GM12872 (cell line): ENCODE measurements at regions not wholly inside any gene's neighbourhood (a gene's known extent, or its start where the extent isn't known, plus 50 kb on each side); places are given as distances from the start of the nearest gene placed in this dataset.

ENCODE experiments used
- CTCF ChIP-seq: IDR thresholded peaks from 3 replicates; pipeline ENCODE4 v1.5.1; 2011; ENCODE audit warnings: low read depth, mild to moderate bottlenecking, low read length, moderate library complexity; ENCODE audit not compliant: insufficient read depth

DNA sequence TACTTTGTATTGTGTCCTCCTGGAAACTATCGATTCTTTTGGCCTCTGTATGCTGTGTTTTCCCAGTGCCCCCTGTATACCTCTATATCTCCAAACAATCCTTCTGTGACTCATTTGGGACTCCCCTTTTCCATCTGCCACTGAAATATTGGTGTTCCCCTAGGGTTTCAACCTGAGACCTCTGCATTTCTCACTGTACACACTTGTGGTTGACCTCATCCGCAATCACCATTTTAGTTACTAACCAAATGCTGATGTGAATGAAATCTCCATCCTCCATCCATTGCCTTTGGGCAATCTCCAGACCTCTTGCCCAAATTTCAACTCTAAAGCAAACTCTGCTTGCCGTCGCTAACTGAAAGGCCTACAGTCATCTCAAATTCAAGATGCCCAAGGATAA lies 190.6 kb upstream of the PLET1 start:
- TF ChIP-seq CTCF = no peak

DNA sequence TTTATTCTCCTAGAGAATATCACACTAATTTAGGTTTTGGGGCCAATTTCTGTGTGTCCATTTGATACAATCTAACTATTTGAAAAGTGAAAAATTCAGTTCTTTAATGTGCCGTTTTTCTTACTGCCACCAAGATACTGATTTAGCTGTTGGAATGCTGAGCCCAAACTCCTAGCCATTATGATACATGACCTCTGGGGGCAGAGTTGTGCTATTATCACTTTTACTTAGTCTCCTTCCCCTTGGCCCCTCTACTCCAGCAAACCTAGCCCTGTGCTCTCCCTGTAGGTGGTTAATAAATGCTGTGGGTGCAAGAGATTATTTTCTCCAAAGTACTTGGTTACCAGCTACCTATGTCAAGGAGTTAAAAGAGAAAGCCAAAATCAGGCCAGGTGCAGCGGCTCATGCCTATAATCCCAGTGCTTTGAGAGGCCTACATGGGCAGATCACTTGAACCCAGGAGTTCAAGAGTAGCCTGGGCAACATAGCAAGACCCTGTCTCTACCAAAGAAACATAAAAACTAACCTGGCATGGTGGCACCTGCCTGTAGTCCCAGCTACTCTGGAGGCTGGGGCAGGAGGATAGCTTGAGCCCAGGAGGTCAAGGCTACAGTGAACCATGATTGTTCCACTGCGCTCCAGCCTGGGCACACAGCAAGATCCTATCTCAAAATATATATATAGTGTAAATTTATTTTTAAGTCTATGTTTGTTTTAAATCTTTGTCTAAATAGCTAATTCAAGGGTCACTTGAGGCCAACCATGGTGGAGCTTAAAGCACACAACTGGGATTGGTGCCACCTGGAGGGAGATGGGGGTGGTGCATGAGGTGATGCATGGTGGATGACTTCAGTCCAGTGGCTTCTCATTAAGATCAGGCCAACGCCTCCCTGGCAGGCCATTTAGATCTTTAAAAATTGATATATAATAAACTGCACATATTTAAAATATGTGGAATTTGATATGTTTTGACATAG lies 193.2 kb upstream of the PLET1 start:
- TF ChIP-seq CTCF = peak; percentile 60

GRCh38 chr11:112454841-112455240 lies 194.2 kb upstream of the PLET1 start:
- TF ChIP-seq CTCF = no peak

GRCh38 chr11:112455791-112456190 lies 195.1 kb upstream of the PLET1 start:
- no peak for TF ChIP-seq CTCF

GRCh38 chr11:112457532-112457931 lies 196.9 kb upstream of the PLET1 start:
- TF ChIP-seq CTCF = no peak

GRCh38 chr11:112459001-112459400 lies 198.3 kb upstream of the PLET1 start:
- TF ChIP-seq CTCF = no peak

- TF ChIP-seq CTCF = no peak
Measured at GRCh38 chr11:112460141-112460540, 199.5 kb upstream of the PLET1 start.
